ENCODE measurements at regions not wholly inside any gene's neighbourhood (a gene's known extent, or its start where the extent isn't known, plus 50 kb on each side); places are given as distances from the start of the nearest gene placed in this dataset.

GRCh38 chr2:101613056-101613704, 84.3 kb upstream of the MAP4K4 start:
- DNase-seq (ENCODE audit: low read depth, low spot score) (no peak), ATAC-seq (no peak)
- ChIA-PET POLR2A (no interaction called here), CTCF (no interaction called here)
- Histone ChIP-seq H3K4me1 (ENCODE audit: control insufficient read depth, insufficient read depth, low read length) (no peaks in the 10 kb centered on the region), H3K9me3 (ENCODE audit: control insufficient read depth, insufficient read depth, low read depth, low read length) (no peaks in the 10 kb centered on the region), H3K4me3 (ENCODE audit: low read depth in 2 of 2, low read length in 2 of 2) (no peak overlapping the region), H3K27me3 (ENCODE audit: control insufficient read depth, insufficient read depth, low read length) (no peaks in the 10 kb centered on the region), H3K27ac (ENCODE audit: low read length) (no peak overlapping the region), H3K36me3 (ENCODE audit: control insufficient read depth, insufficient read depth, low read length) (no peaks in the 10 kb centered on the region)
- in situ Hi-C loops (cut with HindIII; ENCODE audit: low pct_unique_long_range_greater_than_20kb, low sequenced_read_pairs) (no loop called here), intact Hi-C loops (cut with micrococcal nuclease; ENCODE audit: unreplicated experiment) (no loop called here)
- no peak for TF ChIP-seq SIN3A (IDR thresholded peaks at IDR 0.05; ENCODE audit: borderline replicate concordance, insufficient read depth, low read depth, low read length)
- no TSS peak for BruUV-seq (replicated peaks)

- H3K27ac ChIP-seq (ENCODE audit: low read length), result no peak overlapping the region
- intact Hi-C loops (cut with micrococcal nuclease; ENCODE audit: unreplicated experiment) (no loop called here), in situ Hi-C loops (cut with HindIII; ENCODE audit: low pct_unique_long_range_greater_than_20kb, low sequenced_read_pairs) (no loop called here)
- no peak overlapping the region for H3K4me3 ChIP-seq (ENCODE audit: low read depth in 2 of 2, low read length in 2 of 2)
- no peaks in the 10 kb centered on the region for H3K4me1 ChIP-seq (ENCODE audit: control insufficient read depth, insufficient read depth, low read length)
- H3K9me3 ChIP-seq (ENCODE audit: control insufficient read depth, insufficient read depth, low read depth, low read length), result no peaks in the 10 kb centered on the region
- ATAC-seq (no peak), DNase-seq (ENCODE audit: low read depth, low spot score) (no peak)
- no peaks in the 10 kb centered on the region for H3K27me3 ChIP-seq (ENCODE audit: control insufficient read depth, insufficient read depth, low read length)
- POLR2A ChIA-PET, result no interaction called here
- no TSS peak for BruUV-seq (replicated peaks)
- H3K36me3 ChIP-seq (ENCODE audit: control insufficient read depth, insufficient read depth, low read length), result no peaks in the 10 kb centered on the region
- CTCF ChIA-PET, result no interaction called here
- TF ChIP-seq CTCF (IDR thresholded peaks at IDR 0.05), result no peak
- TF ChIP-seq REST (IDR thresholded peaks at IDR 0.05; ENCODE audit: insufficient read depth in 1 of 2, low read depth in 2 of 2, low read length in 1 of 2), result no peak
- TF ChIP-seq TCF7L2 (IDR thresholded peaks at IDR 0.05; ENCODE audit: low read depth, low read length), result no peak
Observed at GRCh38 chr2:101612019-101612418, 85.5 kb upstream of the MAP4K4 start.

GRCh38 chr2:101610750-101611315, 86.7 kb upstream of the MAP4K4 start:
- Histone ChIP-seq H3K4me3 (ENCODE audit: low read depth in 2 of 2, low read length in 2 of 2) (no peak overlapping the region), H3K36me3 (ENCODE audit: control insufficient read depth, insufficient read depth, low read length) (no peaks in the 10 kb centered on the region), H3K27me3 (ENCODE audit: control insufficient read depth, insufficient read depth, low read length) (no peaks in the 10 kb centered on the region), H3K27ac (ENCODE audit: low read length) (no peak overlapping the region), H3K4me1 (ENCODE audit: control insufficient read depth, insufficient read depth, low read length) (no peaks in the 10 kb centered on the region), H3K9me3 (ENCODE audit: control insufficient read depth, insufficient read depth, low read depth, low read length) (no peaks in the 10 kb centered on the region)
- DNase-seq (ENCODE audit: low read depth, low spot score) (no peak), ATAC-seq (no peak)
- POLR2A ChIA-PET, result no interaction called here
- CTCF ChIA-PET, result no interaction called here
- no TSS peak for BruUV-seq (replicated peaks)
- TF ChIP-seq CTCF (IDR thresholded peaks at IDR 0.05) (no peak), TCF7L2 (IDR thresholded peaks at IDR 0.05; ENCODE audit: low read depth, low read length) (no peak), SIN3A (IDR thresholded peaks at IDR 0.05; ENCODE audit: borderline replicate concordance, insufficient read depth, low read depth, low read length) (no peak), POLR2AphosphoS5 (IDR thresholded peaks at IDR 0.05; ENCODE audit: low read depth, low read length) (no peak), REST (IDR thresholded peaks at IDR 0.05; ENCODE audit: insufficient read depth in 1 of 2, low read depth in 2 of 2, low read length in 1 of 2) (no peak)
- intact Hi-C loops (cut with micrococcal nuclease; ENCODE audit: unreplicated experiment) (no loop called here), in situ Hi-C loops (cut with HindIII; ENCODE audit: low pct_unique_long_range_greater_than_20kb, low sequenced_read_pairs) (no loop called here)
